Posterior vena cava (tissue), 2 donors: ENCODE measurements at regions not wholly inside any gene's neighbourhood (a gene's known extent, or its start where the extent isn't known, plus 50 kb on each side); places are given as distances from the start of the nearest gene placed in this dataset.
"Not testable (repeated sequence)": the region's sequence is repeated elsewhere in the genome, so short reads cannot be mapped to it uniquely, and the experiment has no call there.

ENCODE experiments used
- DNase-seq: peaks from one replicate; pipeline ENCODE4 v3.0.0-alpha.2; 2020; ENCODE audit warnings: low spot score
- intact Hi-C, 2 donors: fragments of 100-400 bp; cut with DNase I; formaldehyde crosslinking; loops; one replicate each; pipeline versions ENCODE4 v1.14.1 to v1.14.2; 2022 to 2023
- donor health status: DM: yes; HTN: yes; CAD: no.
- donor health status: DM: yes; HTN: yes; CAD: no.

GRCh38 chr13:22934744-22935523 lies 245.8 kb upstream of the SGCG start:
- intact Hi-C loops: loop anchor here in 1 of 2 donors (10.0 kb wide), 1 partner anchor 1420 kb away; no protein-coding TSS in a partner anchor
- DNase-seq: peak; percentile 78

GRCh38 chr13:22936228-22936627 lies 244.6 kb upstream of the SGCG start:
- intact Hi-C loops: loop anchor here in 1 of 2 donors (10.0 kb wide), 1 partner anchor 1419 kb away; no protein-coding TSS in a partner anchor
- DNase-seq: no peak

GRCh38 chr13:22937241-22937640 lies 243.5 kb upstream of the SGCG start:
- DNase-seq: no peak
- intact Hi-C loops: loop anchor here in 1 of 2 donors (10.0 kb wide), 1 partner anchor 1418 kb away; no protein-coding TSS in a partner anchor

DNA sequence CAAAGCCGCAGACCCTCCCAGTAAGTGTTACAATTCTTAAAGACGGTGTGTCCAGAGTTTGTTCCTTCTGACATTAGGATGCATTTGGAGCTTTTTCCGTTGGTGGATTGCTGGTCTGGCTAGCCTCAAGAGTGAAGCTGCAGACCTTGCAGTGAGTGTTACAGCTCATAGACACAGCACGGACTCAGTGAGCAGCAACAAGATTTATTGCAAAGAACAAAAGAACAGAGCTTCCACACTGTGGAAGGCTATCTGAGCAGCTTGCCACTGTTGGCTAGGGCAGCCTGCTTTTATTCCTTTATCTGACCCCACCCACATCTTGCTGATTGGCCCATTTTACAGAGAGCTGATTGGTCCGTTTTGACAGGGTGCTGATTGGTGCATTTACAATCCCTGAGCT lies 242.8 kb upstream of the SGCG start:
- DNase-seq: no peak
- intact Hi-C loops: loop anchor here in 1 of 2 donors (10.0 kb wide), 1 partner anchor 1417 kb away; no protein-coding TSS in a partner anchor

DNA sequence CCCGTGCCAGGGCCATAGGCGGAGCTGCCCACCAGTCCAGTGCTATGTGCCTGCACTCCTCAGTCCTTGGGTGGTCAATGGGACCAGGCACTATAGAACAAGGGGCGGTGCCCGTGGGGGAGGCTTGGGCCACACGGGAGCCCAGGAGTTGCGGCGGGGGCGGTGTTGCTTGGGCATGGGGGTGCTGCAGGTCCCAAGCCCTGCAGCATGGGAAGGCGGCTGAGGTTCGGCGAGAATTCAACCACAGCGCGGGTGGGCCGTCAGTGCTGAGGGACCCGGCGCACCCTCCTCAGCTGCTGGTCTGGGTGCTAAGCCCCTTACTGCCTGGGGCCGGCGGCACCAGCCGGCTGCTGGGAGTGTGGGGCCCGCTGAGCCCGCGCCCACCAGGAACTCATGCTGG lies 242.2 kb upstream of the SGCG start:
- DNase-seq: no peak

GRCh38 chr13:22939157-22939556 lies 241.6 kb upstream of the SGCG start:
- intact Hi-C loops: loop anchor here in 1 of 2 donors (10.0 kb wide), 1 partner anchor 1416 kb away; no protein-coding TSS in a partner anchor
- DNase-seq: no peak

More for the DNA sequence above, 242.2 kb upstream of the SGCG start:
- intact Hi-C loops: loop anchor here in 1 of 2 donors (10.0 kb wide), 1 partner anchor 1416 kb away; no protein-coding TSS in a partner anchor

GRCh38 chr13:22940090-22940710 lies 240.6 kb upstream of the SGCG start:
- intact Hi-C loops: no loop called here
- no peak for DNase-seq

- DNase-seq: no peak
- intact Hi-C loops: no loop called here
Measured at GRCh38 chr13:22940736-22941135, 240.0 kb upstream of the SGCG start.

GRCh38 chr13:22941495-22941894 lies 239.3 kb upstream of the SGCG start:
- DNase-seq: not testable (repeated sequence)

DNA sequence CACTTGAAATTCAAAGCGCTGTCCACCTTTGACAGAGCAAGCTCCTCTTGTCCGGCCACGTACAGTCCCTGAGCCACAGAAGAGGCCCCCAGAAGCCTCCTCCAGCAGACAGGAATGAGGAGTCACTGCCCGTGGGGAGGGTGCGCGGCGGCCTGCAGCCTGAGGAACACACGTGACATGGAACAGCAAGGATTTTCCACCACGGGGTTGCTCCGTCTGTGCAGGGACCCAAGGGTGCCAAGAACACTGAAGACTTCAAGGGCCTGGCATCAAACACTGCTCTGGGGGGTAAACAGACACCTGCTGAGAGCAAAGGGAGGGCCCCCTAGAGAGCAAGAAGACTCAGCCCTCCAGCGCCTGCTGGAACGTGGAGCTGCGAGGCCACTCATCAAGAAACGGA lies 237.9 kb upstream of the SGCG start:
- intact Hi-C loops, DNase-seq: not testable (repeated sequence)

More at GRCh38 chr13:22941495-22941894, 239.3 kb upstream of the SGCG start:
- intact Hi-C loops: not testable (repeated sequence)

GRCh38 chr13:22944378-22944777 lies 236.4 kb upstream of the SGCG start:
- intact Hi-C loops: no loop called here

DNA sequence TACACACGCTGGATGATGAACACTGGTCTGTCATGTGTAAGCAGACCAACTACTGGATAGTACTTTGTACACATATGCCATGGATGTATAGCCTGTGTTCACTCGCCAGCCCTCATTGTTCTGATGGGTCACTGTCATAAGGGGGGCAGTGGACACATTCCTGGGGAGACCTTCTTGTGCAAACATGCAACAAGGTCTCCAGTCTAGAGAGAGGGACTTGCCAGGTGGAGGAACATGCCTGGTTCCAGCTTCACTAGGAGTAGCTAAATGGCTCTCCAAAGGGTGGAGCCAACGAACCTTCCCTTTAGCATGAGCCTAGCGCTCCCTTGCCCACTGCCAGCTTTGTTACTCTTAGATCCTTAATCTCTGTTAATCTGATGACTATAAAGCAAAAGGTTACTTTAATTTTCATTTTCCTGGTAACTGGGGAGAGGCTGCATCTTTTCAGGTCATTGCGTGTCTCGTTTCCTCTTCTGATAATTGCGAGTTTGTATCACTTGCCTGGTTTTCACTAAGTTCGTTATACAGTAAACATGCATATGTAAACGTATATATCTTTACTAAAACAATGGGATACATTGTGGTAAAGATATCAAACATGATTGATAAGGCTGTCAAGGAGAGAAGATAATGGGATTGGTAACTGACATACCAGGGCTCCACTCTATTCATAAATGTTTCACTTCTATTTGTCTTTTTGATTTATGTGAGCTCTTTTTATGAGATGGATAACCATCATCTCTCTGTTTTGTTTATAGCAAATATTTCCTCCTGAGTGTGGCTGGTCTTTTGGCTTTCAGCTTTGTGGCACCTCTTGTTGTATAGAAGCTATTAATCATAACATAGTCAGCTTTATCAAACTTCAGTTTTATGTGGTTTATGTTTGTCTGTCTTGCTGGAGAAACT lies 235.2 kb upstream of the SGCG start:
- intact Hi-C loops: no loop called here
- no peak for DNase-seq

More at GRCh38 chr13:22944378-22944777, 236.4 kb upstream of the SGCG start:
- DNase-seq: no peak

- intact Hi-C loops: no loop called here
- DNase-seq: no peak
Measured at GRCh38 chr13:22948421-22948820, 232.4 kb upstream of the SGCG start.

GRCh38 chr13:22952018-22952417 lies 228.8 kb upstream of the SGCG start:
- DNase-seq, intact Hi-C loops: not testable (repeated sequence)

GRCh38 chr13:22955147-22955546 lies 225.6 kb upstream of the SGCG start:
- DNase-seq, intact Hi-C loops: not testable (repeated sequence)

- DNase-seq: peak; percentile 86
- intact Hi-C loops: not testable (repeated sequence)
Measured at GRCh38 chr13:22956456-22957115, 224.2 kb upstream of the SGCG start.

DNA sequence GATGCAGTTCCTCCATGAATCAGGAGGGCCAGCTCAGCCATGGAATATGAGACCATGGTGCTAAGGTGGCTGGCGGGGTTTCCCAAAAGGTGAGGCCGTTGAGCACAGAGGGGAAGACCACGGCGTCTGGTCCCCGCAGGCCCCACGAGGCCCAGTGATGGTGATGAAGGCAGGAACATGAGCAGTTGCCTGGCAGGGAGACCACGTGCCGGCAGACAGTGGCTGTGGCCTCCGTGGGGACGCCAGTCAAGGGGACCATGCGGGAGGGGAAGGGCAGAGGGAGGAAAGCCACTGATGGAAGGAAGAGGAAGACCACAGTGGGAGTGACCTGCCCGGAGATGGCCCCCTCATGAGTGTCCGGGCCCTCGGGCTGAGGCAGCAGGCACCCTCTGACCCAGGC lies 220.9 kb upstream of the SGCG start:
- intact Hi-C loops, DNase-seq: not testable (repeated sequence)

- no peak for DNase-seq
- intact Hi-C loops: no loop called here
Measured at GRCh38 chr13:22960827-22961226, 220.0 kb upstream of the SGCG start.

- DNase-seq, intact Hi-C loops: not testable (repeated sequence)
Measured at GRCh38 chr13:22961342-22961741, 219.4 kb upstream of the SGCG start.
